Amniotic epithelial cell (primary cell): ENCODE measurements at regions not wholly inside any gene's neighbourhood (a gene's known extent, or its start where the extent isn't known, plus 50 kb on each side); places are given as distances from the start of the nearest gene placed in this dataset.
A peak's percentile ranks its signal among the peaks of the same experiment; 100 is the strongest.
"Not testable (repeated sequence)": the region's sequence is repeated elsewhere in the genome, so short reads cannot be mapped to it uniquely, and the experiment has no call there.

Source experiments
- DNase-seq: peaks from one replicate; pipeline ENCODE4 v3.0.0-alpha.2; 2010; ENCODE audit warnings: low read depth

GRCh38 chr10:94225589-94225988, 137.2 kb downstream of the NOC3L start:
- DNase-seq = no peak

- no peak for DNase-seq
Observed at GRCh38 chr10:94230134-94230785, 132.5 kb downstream of the NOC3L start.

- DNase-seq = no peak
Observed at GRCh38 chr10:94232711-94233383, 129.9 kb downstream of the NOC3L start.

- DNase-seq = no peak
Observed at GRCh38 chr10:94235461-94235860, 127.3 kb downstream of the NOC3L start.

- DNase-seq = no peak
Observed at GRCh38 chr10:94238006-94238617, 124.6 kb downstream of the NOC3L start.

- DNase-seq = no peak
Observed at GRCh38 chr10:94239696-94240095, 123.0 kb downstream of the NOC3L start.

- DNase-seq = no peak
Observed at GRCh38 chr10:94240491-94240890, 122.2 kb downstream of the NOC3L start.

GRCh38 chr10:94240901-94241300, 121.8 kb downstream of the NOC3L start:
- peak; percentile 13 for DNase-seq

- DNase-seq = no peak
Observed at GRCh38 chr10:94251098-94251497, 111.6 kb downstream of the NOC3L start.

GRCh38 chr10:94251568-94251967, 111.2 kb downstream of the NOC3L start:
- no peak for DNase-seq

GRCh38 chr10:94257407-94257806, 105.3 kb downstream of the NOC3L start:
- DNase-seq = not testable (repeated sequence)

GRCh38 chr10:94260455-94260854, 102.3 kb downstream of the NOC3L start:
- no peak for DNase-seq

- no peak for DNase-seq
Observed at GRCh38 chr10:94264085-94264484, 98.7 kb downstream of the NOC3L start.

GRCh38 chr10:94266091-94266490, 96.6 kb downstream of the NOC3L start:
- DNase-seq = no peak

- DNase-seq = no peak
Observed at GRCh38 chr10:94268652-94269051, 94.1 kb downstream of the NOC3L start.

GRCh38 chr10:94274142-94274787, 88.5 kb downstream of the NOC3L start:
- no peak for DNase-seq

- DNase-seq = no peak
Observed at GRCh38 chr10:94276140-94276539, 86.6 kb downstream of the NOC3L start.

GRCh38 chr10:94277450-94277849, 85.3 kb downstream of the NOC3L start:
- peak; percentile 42 for DNase-seq

GRCh38 chr10:94279835-94280709, 82.7 kb downstream of the NOC3L start:
- DNase-seq = peak; percentile 56

- no peak for DNase-seq
Observed at GRCh38 chr10:94281654-94282053, 81.1 kb downstream of the NOC3L start.

GRCh38 chr10:94282369-94282768, 80.4 kb downstream of the NOC3L start:
- DNase-seq = no peak
